HG03039 (cell line): ENCODE measurements at regions not wholly inside any gene's neighbourhood (a gene's known extent, or its start where the extent isn't known, plus 50 kb on each side); places are given as distances from the start of the nearest gene placed in this dataset.
"Not testable (repeated sequence)": the region's sequence is repeated elsewhere in the genome, so short reads cannot be mapped to it uniquely, and the experiment has no call there.

Source experiments
- ATAC-seq: cut with Tn5 transposase; IDR thresholded peaks from one replicate; pipeline ENCODE4 v1.9.1; 2021; ENCODE audit warnings: mild to moderate bottlenecking, moderate library complexity; ENCODE audit not compliant: unreplicated experiment

DNA sequence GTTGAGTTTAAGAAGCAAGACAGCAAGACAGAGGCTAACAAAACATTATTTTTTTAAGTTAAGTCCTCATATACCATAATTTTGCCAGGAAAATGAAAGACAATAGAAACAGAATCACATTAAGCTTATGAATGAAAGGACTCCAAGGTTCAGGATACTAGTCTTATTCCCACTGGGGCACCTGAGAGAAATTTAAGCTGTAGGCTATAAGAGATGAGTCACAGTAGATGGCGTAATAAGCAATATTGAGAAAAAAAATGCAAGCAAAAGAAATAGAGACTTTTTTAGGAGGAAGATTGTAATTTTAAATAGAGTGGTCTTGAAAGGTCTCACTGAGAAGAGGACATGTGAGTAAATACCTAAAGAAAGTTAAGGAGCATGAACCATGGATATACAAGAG lies 57.1 kb upstream of the KIF2B start:
- ATAC-seq = no peak

- no peak for ATAC-seq
Observed at GRCh38 chr17:53765129-53765528, 57.6 kb upstream of the KIF2B start.

- no peak for ATAC-seq
Observed at GRCh38 chr17:53757559-53757958, 65.2 kb upstream of the KIF2B start.

DNA sequence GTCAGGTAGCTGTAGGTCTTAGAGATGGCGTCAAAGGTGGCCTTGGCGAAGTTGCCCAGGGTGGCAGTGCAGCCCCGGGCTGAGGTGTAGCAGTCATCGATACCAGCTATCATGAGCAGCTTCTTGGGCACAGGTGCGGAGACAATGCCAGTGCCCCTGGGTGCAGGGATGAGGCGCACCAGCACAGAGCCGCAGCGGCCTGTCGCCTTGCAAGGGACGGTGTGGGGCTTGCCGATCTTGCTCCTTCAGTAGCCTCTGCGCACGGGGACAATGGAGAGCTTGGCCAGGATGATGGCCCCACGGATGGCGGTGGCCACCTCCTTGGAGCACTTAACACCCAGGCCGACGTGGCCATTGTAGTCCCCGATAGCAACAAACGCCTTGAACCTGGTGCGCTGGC lies 65.6 kb upstream of the KIF2B start:
- ATAC-seq = not testable (repeated sequence)

DNA sequence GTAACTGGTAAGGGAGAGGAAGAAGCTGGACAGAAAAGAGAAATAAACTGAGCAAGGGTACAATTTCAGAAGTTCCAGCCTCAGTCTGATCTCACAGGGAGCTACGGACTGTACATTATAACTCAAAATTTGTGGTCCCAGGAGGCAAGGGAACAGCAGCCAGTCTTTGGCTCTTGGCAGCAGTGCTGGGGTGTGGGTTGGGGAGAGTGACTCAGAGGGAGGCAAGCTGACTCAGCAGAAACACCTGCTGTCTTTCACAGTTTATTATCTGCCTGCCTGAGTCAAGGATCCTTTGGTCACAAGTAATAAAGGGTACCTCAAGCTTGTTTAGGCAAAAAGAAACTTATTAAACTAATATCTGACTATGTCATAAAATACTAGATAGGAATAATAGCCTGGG lies 73.5 kb upstream of the KIF2B start:
- ATAC-seq = no peak

DNA sequence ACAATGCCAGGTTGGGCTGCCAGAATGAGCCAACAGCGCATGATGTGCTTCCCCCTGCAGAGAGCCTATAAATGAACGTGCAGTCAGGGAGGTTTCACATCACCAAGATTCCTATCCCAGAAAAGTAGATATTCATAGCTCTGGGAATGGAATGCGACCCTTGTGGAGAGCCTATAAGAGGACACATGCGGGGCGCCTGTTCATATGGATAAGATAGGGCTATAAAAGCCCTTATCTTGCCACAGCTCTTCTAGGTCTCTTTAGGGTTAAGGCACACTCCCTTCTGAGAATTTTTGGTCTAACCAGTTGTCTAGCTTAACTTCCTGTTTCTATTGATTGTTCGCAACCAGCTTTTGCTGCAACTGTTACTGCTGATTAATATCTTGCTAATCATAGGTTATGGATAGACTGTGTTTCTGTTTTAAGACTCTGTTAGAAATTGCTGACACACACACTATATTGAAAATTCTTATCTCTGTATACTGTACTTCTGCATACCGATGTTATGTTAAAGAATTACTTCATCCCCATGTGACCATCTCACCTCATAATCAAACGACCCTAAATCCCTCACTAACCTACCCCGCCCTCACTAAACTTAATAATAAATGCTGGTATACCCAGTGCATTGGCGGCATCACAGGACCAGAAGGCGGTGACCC lies 74.4 kb upstream of the KIF2B start:
- not testable (repeated sequence) for ATAC-seq

- no peak for ATAC-seq
Observed at GRCh38 chr17:53740312-53740711, 82.4 kb upstream of the KIF2B start.

GRCh38 chr17:53736516-53737240 lies 86.0 kb upstream of the KIF2B start:
- no peak for ATAC-seq

DNA sequence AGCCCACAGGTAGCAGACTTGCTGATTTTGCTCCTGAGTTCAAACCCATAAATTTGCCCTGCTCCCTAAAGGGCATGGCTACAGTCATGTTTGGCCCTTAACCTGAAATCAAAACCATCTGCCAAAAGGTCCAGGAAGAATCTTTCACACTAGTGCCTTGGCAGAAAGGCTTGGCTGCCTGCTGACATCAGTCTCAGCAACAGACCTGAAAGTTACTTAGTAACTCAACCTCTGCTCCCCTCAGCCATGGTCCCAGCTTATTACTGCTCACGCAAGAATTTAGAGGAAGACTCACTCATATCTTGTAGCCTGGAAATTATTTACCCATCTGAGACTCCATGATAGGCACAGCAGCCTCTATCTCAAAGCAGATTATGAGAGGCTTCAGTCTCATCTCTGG lies 98.0 kb upstream of the KIF2B start:
- no peak for ATAC-seq

DNA sequence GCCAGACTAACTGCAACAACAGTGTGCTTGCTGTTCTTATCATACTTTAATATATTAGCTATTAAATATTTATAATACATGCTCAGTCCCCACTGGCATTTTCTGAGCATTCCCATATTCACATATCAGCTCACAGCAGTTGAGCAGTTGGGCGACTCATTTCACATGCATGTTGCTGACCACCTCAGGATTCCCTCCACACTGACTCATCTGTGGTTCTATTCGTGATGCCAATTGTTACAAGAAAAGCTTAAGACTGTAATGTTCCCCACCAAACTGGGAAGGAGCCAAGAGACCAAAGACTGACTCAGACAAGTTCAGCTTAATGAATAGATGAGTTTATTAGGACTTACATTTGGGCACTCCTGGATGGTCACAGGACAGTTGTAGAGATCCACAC lies 100.3 kb upstream of the KIF2B start:
- ATAC-seq = no peak

- ATAC-seq = no peak
Observed at GRCh38 chr17:53721101-53721500, 101.6 kb upstream of the KIF2B start.

- no peak for ATAC-seq
Observed at GRCh38 chr17:53719229-53719628, 103.5 kb upstream of the KIF2B start.

DNA sequence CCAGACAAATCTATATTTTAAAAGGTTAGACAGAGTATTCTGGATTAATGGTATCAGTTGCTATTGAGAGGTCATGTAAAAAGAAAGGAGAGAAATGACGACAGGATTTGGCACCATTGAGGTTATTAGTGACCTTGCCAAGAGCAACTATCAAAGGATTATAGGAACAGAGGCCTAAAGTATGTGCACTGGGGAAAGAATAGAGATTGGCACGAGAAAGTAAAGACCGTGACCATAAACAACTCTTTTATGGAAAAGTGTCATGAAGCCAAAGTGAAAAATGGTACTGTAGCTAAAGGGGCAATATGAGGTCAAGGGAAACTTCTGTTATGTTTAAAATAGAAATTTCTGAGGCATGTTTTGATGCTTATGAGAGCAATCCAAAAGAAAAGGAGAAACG lies 115.2 kb upstream of the KIF2B start:
- ATAC-seq = no peak

GRCh38 chr17:53696286-53696685 lies 126.4 kb upstream of the KIF2B start:
- no peak for ATAC-seq

DNA sequence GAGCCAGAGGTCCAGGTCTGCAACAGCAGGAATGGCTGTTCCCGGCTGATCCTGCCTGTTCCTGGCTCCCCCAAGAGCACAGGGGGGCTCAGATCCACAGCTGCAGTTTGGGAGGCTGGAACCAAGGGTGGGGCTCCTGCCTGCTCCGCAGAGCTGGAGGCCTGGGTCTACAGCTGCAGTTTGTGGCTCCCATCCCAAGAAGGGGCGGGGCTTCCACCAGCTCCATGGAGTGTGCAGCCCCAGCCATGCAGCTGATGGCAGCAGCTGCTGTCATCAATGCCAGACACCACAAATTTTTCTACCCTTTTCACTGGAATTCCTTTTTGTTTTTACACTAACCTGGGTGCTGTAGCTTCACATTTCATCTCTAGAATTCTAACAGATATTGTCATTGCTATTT lies 135.4 kb upstream of the KIF2B start:
- ATAC-seq = no peak

DNA sequence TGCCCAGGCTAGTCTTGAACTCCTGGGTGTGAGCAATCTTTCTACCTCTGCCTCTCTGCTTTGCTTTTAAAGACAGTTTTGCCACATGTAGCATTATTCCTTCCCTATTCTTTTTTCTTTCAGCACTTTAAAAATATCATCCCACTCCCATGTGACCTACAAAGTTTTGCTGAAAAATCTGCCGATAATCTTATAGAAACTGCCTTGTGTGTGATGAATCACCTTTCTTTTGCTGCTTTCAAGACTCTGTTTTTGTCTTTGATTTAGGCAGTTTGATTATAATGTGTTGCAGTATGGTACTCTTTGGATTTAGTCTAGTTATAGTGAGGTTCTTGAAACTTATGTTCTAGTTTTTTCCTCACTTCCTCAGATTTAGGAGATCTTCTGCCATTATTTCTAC lies 142.0 kb upstream of the KIF2B start:
- no peak for ATAC-seq

GRCh38 chr17:53668854-53669253 lies 153.9 kb upstream of the KIF2B start:
- ATAC-seq = no peak

GRCh38 chr17:53662608-53663007 lies 160.1 kb upstream of the KIF2B start:
- ATAC-seq = no peak

DNA sequence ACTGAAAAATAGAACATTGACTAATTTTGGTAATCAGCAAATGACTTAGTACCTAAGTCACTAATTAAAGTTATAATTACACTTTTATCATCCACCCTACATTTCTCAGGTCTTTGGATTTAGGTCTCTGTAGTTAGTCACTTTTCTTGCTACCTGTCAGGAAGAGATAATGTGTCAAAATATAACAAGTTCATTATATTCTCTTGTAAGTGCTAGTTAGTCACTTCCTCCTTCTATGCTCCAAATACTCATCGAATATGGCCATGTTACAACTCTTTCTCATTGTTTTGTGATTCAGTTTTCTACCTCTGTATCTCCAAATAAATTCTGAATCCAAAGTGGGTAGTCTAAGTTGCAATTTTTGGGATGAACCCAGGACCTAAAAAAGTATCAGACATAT lies 163.5 kb upstream of the KIF2B start:
- ATAC-seq = no peak

DNA sequence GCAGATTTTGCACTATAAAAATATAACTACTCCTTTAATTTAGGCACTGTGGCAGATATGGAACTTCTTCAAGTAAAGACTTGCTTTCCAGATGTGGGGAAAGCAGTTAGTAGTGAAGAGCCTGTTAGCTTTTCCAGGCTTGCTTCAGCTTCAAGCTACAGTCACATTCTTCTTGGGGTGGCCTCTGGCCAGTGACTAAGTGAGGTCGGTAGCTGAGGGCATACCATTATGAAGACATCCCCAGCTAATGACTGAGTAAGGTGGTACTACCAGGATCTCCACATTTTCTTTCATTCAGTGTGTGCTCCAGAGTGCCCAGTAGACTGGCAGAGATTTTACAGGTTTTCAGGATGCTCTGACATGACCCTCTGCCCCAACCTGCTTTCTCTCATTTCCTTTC lies 167.1 kb upstream of the KIF2B start:
- ATAC-seq = no peak

DNA sequence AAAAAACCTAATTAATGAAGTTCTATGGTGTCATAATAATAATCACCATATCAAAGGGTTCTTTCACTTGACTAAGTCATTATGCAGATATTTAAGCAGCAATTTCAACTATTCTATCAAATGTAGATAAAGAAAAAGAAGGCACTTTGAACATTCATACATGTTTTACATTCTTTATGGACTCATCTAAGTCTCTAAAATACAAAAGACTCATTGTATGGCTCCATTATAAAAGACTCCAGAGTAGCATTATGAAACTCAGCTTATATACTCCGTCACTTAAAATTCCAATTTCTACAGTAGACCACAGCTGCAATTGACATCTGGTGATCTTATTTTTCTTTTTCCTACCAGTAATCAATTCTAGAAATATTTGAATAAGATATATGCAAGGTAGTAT lies 173.5 kb upstream of the KIF2B start:
- ATAC-seq = no peak

DNA sequence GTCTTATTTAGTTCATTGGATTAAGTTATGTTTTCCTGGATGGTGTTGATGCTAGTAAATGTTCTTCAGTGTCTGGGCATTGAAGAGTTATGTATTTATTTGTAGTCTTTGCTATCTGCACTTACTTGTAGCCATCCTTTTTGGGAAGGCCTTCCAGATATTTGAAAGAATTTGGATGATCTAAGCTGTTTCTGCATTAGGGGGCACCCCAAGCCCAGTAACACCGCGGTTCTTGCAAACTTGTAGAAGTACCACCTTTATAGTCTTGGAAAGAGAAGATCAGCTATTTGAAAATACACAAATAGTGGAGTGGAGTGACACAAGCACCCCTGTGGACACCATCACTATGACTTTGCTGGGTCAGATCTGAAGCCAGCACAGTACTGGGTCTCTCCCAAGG lies 175.9 kb upstream of the KIF2B start:
- no peak for ATAC-seq

DNA sequence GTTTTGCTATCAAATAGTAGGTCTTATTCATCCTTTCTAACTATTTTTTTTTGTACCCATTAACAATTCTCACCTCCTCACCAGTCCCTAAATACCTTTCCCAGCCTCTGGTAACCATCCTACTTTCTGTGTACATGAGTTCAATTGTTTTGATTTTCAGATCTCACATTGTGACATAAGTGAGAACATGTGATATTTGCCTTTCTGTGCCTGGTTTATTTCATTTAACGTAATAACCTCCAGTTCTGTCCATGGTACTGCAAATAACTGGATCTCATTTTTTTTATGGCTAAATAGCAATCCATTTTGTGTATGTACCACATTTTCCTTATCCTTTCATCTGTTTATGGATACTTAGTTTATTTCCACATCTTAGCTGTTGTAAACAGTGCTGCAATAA lies 181.9 kb upstream of the KIF2B start:
- no peak for ATAC-seq
